ENCODE measurements at regions not wholly inside any gene's neighbourhood (a gene's known extent, or its start where the extent isn't known, plus 50 kb on each side); places are given as distances from the start of the nearest gene placed in this dataset.
"Not testable (repeated sequence)": the region's sequence is repeated elsewhere in the genome, so short reads cannot be mapped to it uniquely, and the experiment has no call there.

- no peak for DNase-seq
Measured at GRCh38 chr2:190005513-190005912, 57.0 kb downstream of the MSTN start.

DNA sequence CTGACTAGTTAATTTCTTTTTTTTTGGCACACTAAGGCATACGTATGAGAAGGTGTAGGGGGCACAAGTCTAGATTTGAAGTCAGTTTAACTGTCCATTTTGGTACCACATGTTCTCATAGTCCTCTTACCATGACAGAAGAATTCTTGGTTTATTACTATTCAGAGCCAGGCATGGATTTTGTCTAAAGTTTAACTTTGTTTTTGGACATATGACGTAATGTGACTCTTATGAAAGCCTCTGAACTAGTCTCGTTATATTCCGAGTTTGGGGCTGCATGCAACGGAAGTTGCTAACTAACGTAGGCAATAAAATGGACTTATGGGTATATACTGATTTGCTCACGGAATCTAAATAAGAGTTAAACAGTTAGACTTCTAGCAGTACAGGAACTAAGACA is 62.9 kb downstream of the MSTN start:
- DNase-seq = no peak

GRCh38 chr2:189998665-189999064 is 63.9 kb downstream of the MSTN start:
- DNase-seq = not testable (repeated sequence)

DNA sequence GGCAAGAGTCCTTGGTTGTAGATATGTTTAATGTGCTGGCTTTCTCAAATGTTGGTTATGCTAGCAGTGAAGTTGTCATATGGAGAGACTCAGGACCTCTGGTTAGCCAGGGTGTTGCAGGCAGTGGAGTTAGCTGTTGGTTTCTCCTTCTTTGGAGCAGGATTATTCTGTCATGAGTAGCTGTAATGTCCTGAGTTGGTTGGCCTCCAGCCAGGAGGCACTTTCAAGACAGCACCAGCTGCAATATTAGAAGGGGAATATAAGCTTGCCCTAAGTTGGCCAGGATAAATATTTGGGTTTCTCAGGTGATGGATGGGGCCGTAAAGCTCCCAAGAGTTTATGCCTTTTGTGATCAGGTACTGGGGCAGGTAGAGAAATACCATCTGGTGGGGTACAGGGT is 65.5 kb downstream of the MSTN start:
- DNase-seq = no peak

GRCh38 chr2:189995679-189996078 is 66.8 kb downstream of the MSTN start:
- no peak for DNase-seq

- peak; percentile 30 for DNase-seq
Measured at GRCh38 chr2:189982780-189983394, 79.6 kb downstream of the MSTN start.

DNA sequence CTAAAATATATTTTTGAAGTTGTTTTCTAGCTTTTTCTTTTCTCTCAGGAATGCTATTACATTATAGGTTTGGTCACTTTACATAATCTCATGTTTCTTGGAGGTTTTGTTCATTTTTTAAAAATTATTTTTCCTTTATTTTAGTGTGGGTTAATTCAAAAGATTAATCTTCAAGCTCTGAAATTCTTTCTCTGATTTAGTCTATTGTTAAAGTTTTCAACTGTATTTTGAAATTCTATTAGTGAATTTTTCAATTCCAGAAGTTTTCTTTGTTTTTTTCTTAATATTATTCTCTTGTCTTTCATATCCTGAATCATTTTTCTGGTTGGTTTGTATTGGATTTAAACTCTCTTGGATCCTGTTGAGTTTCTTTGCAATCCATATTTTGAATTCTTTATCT is 80.4 kb downstream of the MSTN start:
- no peak for DNase-seq

DNA sequence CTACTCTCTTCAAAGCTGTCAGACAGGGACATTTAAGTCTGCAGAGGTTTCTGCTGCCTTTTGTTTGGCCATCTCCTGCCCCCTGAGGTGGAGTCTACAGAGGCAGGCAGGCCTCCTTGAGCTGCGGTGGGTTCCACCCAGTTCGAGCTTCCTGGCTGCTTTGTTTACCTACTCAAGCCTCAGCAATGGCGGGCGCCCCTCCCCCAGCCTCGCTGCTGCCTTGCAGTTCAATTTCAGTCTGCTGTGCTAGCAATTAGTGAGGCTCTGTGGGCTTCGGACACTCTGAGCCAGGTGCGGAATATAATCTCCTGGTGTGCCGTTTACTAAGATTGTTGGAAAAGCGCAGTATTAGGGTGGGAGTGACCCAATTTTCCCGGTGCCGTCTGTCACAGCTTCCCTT is 86.0 kb downstream of the MSTN start:
- not testable (repeated sequence) for DNase-seq

GRCh38 chr2:189960346-189960745 is 102.2 kb downstream of the MSTN start:
- DNase-seq = no peak

DNA sequence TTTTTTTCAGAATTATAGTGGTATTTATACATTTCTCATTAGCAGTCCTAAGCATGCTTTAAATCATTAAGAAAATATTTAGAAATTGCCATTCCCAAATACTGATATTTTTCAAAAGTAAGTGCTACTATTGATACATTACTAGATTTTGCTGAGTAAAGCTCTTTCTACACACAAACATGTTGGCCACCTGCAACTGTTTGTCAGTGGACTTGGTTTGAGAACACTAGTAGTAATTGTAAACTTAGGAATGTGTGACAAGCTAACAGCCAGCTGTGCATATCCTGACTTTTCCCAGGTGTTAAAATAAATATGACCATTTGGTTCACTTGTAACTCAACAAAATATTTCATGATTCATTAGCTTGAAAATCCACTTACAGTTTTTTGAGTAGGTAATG is 103.1 kb downstream of the MSTN start:
- DNase-seq = peak; percentile 11

- no peak for DNase-seq
Measured at GRCh38 chr2:189954989-189955388, 107.5 kb downstream of the MSTN start.

- DNase-seq = no peak
Measured at GRCh38 chr2:189952536-189953109, 109.9 kb downstream of the MSTN start.

DNA sequence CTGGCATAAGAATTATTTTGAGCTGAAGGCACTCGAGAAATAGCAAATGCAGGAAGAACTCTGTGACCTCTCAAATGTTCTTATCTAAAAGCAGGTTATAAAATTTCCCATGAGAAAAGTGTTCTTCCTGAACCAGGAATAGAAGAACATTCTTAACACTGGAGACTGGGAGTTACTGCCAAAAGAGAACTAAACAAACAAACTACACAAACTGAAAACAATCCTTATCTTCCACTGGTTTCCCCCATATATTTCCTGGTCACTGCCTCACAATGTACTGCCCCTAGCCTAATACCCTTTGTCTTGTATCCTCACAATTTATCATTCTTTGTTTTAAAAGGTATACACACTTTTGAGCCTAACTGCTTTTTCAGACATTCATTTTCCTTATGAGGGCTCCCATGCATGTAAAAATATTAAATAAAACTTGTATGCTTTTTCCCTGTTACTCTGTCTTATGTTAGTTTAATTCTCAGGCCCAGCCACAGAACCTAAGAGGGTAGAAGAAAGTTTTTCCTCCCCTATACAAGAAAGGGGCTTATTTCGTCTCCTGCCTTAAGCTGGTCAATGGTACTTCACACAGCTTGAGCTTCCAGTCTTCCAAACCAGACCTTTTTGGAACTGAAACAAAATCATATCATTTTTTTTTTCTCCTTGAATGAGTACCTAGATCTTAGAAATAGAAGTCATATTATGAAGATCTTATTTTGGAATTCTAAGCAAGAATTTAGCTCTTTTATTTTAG is 110.6 kb downstream of the MSTN start:
- peak; percentile 87 for DNase-seq

- DNase-seq = no peak
Measured at GRCh38 chr2:189943009-189943408, 119.5 kb downstream of the MSTN start.

- no peak for DNase-seq
Measured at GRCh38 chr2:189940913-189941312, 121.6 kb downstream of the MSTN start.

DNA sequence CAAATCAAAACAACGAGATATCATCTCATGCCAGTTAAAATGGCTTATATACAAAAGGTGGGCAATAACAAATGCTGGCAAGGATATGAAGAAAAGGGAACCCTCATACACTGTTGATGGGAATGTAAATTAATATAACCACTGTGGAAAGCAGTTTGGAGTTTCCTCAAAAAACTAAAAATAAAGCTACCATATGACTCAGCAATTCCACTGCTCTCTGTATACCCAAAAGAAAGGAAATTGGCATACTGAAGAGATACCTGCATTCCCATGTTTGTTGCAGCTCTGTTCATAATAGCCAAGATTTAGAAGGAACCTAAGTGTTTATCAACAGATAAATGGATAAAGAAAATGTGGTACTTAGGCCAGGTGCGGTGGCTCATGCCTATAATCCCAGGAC is 124.8 kb downstream of the MSTN start:
- no peak for DNase-seq

DNA sequence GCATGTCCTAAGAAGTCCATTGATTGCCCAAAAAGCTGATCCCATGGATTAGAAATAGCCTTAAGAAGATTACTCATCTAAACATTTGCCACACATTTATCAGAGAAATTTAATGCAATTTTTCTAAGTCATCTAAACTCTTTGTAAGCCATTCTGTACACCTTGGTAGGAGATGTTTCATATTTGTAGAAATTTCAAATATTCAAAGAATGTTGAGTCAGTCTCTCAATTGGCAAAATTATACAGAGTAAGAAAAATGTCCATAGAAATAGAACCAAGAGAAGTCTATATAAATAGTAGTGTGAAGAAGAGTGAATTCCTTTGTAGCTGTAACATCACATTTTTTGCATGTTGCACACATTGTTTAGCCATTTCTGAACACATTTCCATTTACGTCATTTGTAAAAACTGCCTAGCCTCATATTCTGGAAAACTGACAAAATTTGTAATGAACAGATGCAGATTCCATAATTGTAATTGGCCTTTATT is 128.6 kb downstream of the MSTN start:
- DNase-seq = peak; percentile 54

DNA sequence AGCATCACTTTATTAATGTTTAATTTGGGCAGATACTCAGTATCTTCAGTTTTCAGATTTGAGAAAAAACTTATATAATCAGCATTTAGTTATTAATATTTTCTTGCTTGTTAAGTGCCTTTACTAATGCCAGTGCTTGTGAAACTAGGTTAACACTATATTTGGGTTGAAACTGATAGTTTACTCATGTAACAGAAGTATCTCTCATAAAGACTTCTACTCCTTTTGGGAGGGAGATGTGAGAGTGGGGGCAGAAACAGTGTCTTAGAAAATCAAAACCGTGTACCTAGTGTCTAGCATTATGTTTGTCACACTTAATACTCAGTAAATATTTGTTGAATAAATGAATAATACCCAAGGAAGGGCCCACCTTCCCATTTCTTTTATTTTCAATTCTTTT is 129.5 kb downstream of the MSTN start:
- no peak for DNase-seq

DNA sequence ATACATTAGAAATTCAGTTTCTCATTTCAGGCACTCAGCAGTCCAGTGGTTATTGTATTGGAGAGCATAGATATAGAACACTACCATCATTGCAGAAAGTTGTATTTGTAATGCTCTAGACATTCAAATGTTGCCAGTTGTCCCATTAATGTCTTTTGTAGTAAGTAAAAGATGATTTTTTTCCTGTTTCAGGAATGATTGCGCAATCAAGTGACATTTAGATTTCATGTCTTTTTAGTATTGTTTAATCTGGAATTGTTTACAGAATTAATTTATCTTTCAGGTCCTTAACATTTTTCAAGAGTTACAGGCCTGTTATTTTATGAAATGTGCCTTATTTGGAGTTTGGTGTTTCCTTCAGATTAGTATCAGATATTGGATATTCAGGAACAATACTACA is 134.7 kb downstream of the MSTN start:
- DNase-seq = no peak

Data from dermis blood vessel endothelial cell (primary cell).